HG03159 (cell line): ENCODE measurements at regions not wholly inside any gene's neighbourhood (a gene's known extent, or its start where the extent isn't known, plus 50 kb on each side); places are given as distances from the start of the nearest gene placed in this dataset.

Experiments used
- ATAC-seq: cut with Tn5 transposase; IDR thresholded peaks from one replicate; pipeline ENCODE4 v1.9.1; 2021; ENCODE audit warnings: mild to moderate bottlenecking, moderate library complexity; ENCODE audit not compliant: unreplicated experiment

- ATAC-seq = no peak
These were observed 213.5 kb downstream of the TMEM114 start for GRCh38 chr16:8376858-8377257.

- no peak for ATAC-seq
These were observed 213.9 kb downstream of the TMEM114 start for GRCh38 chr16:8376430-8376829.

GRCh38 chr16:8375232-8375587 is 215.1 kb downstream of the TMEM114 start:
- ATAC-seq = no peak

GRCh38 chr16:8374586-8375231 is 215.6 kb downstream of the TMEM114 start:
- no peak for ATAC-seq

- ATAC-seq = no peak
These were observed 216.5 kb downstream of the TMEM114 start for GRCh38 chr16:8373676-8374431.

GRCh38 chr16:8372141-8372540 is 218.2 kb downstream of the TMEM114 start:
- no peak for ATAC-seq

GRCh38 chr16:8370374-8371270 is 219.7 kb downstream of the TMEM114 start:
- no peak for ATAC-seq

- ATAC-seq = no peak
These were observed 231.4 kb downstream of the TMEM114 start for GRCh38 chr16:8358937-8359336.

GRCh38 chr16:8355675-8356074 is 234.6 kb downstream of the TMEM114 start:
- ATAC-seq = no peak

GRCh38 chr16:8346294-8346693 is 244.0 kb downstream of the TMEM114 start:
- no peak for ATAC-seq

- ATAC-seq = no peak
These were observed 248.0 kb downstream of the TMEM114 start for GRCh38 chr16:8342276-8342675.

- no peak for ATAC-seq
These were observed 259.6 kb downstream of the TMEM114 start for GRCh38 chr16:8330761-8331160.

- no peak for ATAC-seq
These were observed 264.1 kb downstream of the TMEM114 start for GRCh38 chr16:8326232-8326631.

GRCh38 chr16:8323153-8323552 is 267.2 kb downstream of the TMEM114 start:
- no peak for ATAC-seq

- ATAC-seq = no peak
These were observed 270.2 kb downstream of the TMEM114 start for GRCh38 chr16:8320131-8320530.

GRCh38 chr16:8310816-8311215 is 279.5 kb downstream of the TMEM114 start:
- no peak for ATAC-seq

- ATAC-seq = no peak
These were observed 280.0 kb downstream of the TMEM114 start for GRCh38 chr16:8310323-8310722.

GRCh38 chr16:8305201-8305600 is 285.1 kb downstream of the TMEM114 start:
- no peak for ATAC-seq

- ATAC-seq = no peak
These were observed 290.7 kb downstream of the TMEM114 start for GRCh38 chr16:8299635-8300034.

- ATAC-seq = no peak
These were observed 294.6 kb downstream of the TMEM114 start for GRCh38 chr16:8295513-8296237.

GRCh38 chr16:8293413-8293812 is 296.9 kb downstream of the TMEM114 start:
- ATAC-seq = no peak
